ENCODE measurements at regions not wholly inside any gene's neighbourhood (a gene's known extent, or its start where the extent isn't known, plus 50 kb on each side); places are given as distances from the start of the nearest gene placed in this dataset.

GRCh38 chr2:220057916-220058315 is 430.5 kb downstream of the SLC4A3 start:
- Mint-ChIP-seq H3K4me3 (no peak overlapping the region), H3K36me3 (no peaks in the 10 kb centered on the region), H3K27ac (no peak overlapping the region), H3K4me1 (no peaks in the 10 kb centered on the region), H3K9me3 (peaks cover 5% of the 10 kb centered on the region)
- no peak for ATAC-seq
- no peak for DNase-seq (ENCODE audit: low spot score in 2 of 2)

- Mint-ChIP-seq H3K9me3 (peaks cover 1% of the 10 kb centered on the region), H3K27ac (no peak overlapping the region), H3K4me3 (no peak overlapping the region), H3K4me1 (no peaks in the 10 kb centered on the region), H3K36me3 (no peaks in the 10 kb centered on the region)
- ATAC-seq (no peak), DNase-seq (ENCODE audit: low spot score in 2 of 2) (no peak)
Observed at GRCh38 chr2:220064111-220065030, 436.9 kb downstream of the SLC4A3 start.

GRCh38 chr2:220065581-220065980 is 438.2 kb downstream of the SLC4A3 start:
- ATAC-seq (no peak), DNase-seq (ENCODE audit: low spot score in 2 of 2) (no peak)
- Mint-ChIP-seq H3K4me1 (no peaks in the 10 kb centered on the region), H3K4me3 (no peak overlapping the region), H3K9me3 (no peaks in the 10 kb centered on the region), H3K36me3 (no peaks in the 10 kb centered on the region), H3K27ac (no peak overlapping the region)

- Mint-ChIP-seq H3K4me3 (no peak overlapping the region), H3K9me3 (no peaks in the 10 kb centered on the region)
Observed at GRCh38 chr2:220068846-220069245, 441.4 kb downstream of the SLC4A3 start.

GRCh38 chr2:220070349-220070748 is 442.9 kb downstream of the SLC4A3 start:
- H3K36me3 Mint-ChIP-seq, result no peaks in the 10 kb centered on the region

More at GRCh38 chr2:220068846-220069245, 441.4 kb downstream of the SLC4A3 start:
- Mint-ChIP-seq H3K27ac (no peak overlapping the region), H3K4me1 (no peaks in the 10 kb centered on the region), H3K36me3 (no peaks in the 10 kb centered on the region)
- DNase-seq (ENCODE audit: low spot score in 2 of 2) (no peak), ATAC-seq (no peak)

GRCh38 chr2:220071696-220072095 is 444.3 kb downstream of the SLC4A3 start:
- Mint-ChIP-seq H3K27ac (no peak overlapping the region), H3K9me3 (no peaks in the 10 kb centered on the region), H3K4me3 (no peak overlapping the region), H3K36me3 (no peaks in the 10 kb centered on the region), H3K4me1 (no peaks in the 10 kb centered on the region)
- no peak for ATAC-seq
- no peak for DNase-seq (ENCODE audit: low spot score in 2 of 2)

More at GRCh38 chr2:220070349-220070748, 442.9 kb downstream of the SLC4A3 start:
- no peak overlapping the region for H3K4me3 Mint-ChIP-seq
- H3K9me3 Mint-ChIP-seq, result no peaks in the 10 kb centered on the region
- no peaks in the 10 kb centered on the region for H3K4me1 Mint-ChIP-seq
- H3K27ac Mint-ChIP-seq, result no peak overlapping the region
- DNase-seq (ENCODE audit: low spot score in 2 of 2) (no peak), ATAC-seq (no peak)

GRCh38 chr2:220072669-220073220 is 445.3 kb downstream of the SLC4A3 start:
- no peaks in the 10 kb centered on the region for H3K4me1 Mint-ChIP-seq
- no peak for DNase-seq (ENCODE audit: low spot score in 2 of 2)
- no peaks in the 10 kb centered on the region for H3K36me3 Mint-ChIP-seq
- no peak overlapping the region for H3K4me3 Mint-ChIP-seq
- no peaks in the 10 kb centered on the region for H3K9me3 Mint-ChIP-seq
- no peak for ATAC-seq
- H3K27ac Mint-ChIP-seq, result no peak overlapping the region

- Mint-ChIP-seq H3K36me3 (no peaks in the 10 kb centered on the region), H3K4me3 (no peak overlapping the region), H3K27ac (no peak overlapping the region), H3K4me1 (no peaks in the 10 kb centered on the region), H3K9me3 (no peaks in the 10 kb centered on the region)
- ATAC-seq (no peak), DNase-seq (ENCODE audit: low spot score in 2 of 2) (no peak)
Observed at GRCh38 chr2:220075835-220076234, 448.4 kb downstream of the SLC4A3 start.

GRCh38 chr2:220076734-220077133 is 449.3 kb downstream of the SLC4A3 start:
- no peak for DNase-seq (ENCODE audit: low spot score in 2 of 2)
- Mint-ChIP-seq H3K27ac (no peak overlapping the region), H3K4me1 (no peaks in the 10 kb centered on the region), H3K36me3 (no peaks in the 10 kb centered on the region), H3K9me3 (no peaks in the 10 kb centered on the region), H3K4me3 (no peak overlapping the region)
- no peak for ATAC-seq

GRCh38 chr2:220077488-220077887 is 450.1 kb downstream of the SLC4A3 start:
- DNase-seq (ENCODE audit: low spot score in 2 of 2), result no peak
- no peaks in the 10 kb centered on the region for H3K4me1 Mint-ChIP-seq
- H3K36me3 Mint-ChIP-seq, result no peaks in the 10 kb centered on the region
- ATAC-seq, result no peak
- no peak overlapping the region for H3K27ac Mint-ChIP-seq
- H3K9me3 Mint-ChIP-seq, result no peaks in the 10 kb centered on the region
- no peak overlapping the region for H3K4me3 Mint-ChIP-seq

- ATAC-seq (no peak), DNase-seq (ENCODE audit: low spot score in 2 of 2) (no peak)
- Mint-ChIP-seq H3K4me1 (no peaks in the 10 kb centered on the region), H3K36me3 (no peaks in the 10 kb centered on the region), H3K9me3 (no peaks in the 10 kb centered on the region), H3K27ac (no peak overlapping the region), H3K4me3 (no peak overlapping the region)
Observed at GRCh38 chr2:220078439-220078838, 451.0 kb downstream of the SLC4A3 start.

GRCh38 chr2:220079595-220079994 is 452.2 kb downstream of the SLC4A3 start:
- ATAC-seq (no peak), DNase-seq (ENCODE audit: low spot score in 2 of 2) (no peak)
- Mint-ChIP-seq H3K9me3 (no peaks in the 10 kb centered on the region), H3K4me3 (no peak overlapping the region), H3K36me3 (no peaks in the 10 kb centered on the region), H3K27ac (no peak overlapping the region), H3K4me1 (no peaks in the 10 kb centered on the region)

GRCh38 chr2:220081171-220081570 is 453.7 kb downstream of the SLC4A3 start:
- Mint-ChIP-seq H3K4me3 (no peak overlapping the region), H3K9me3 (no peaks in the 10 kb centered on the region), H3K36me3 (no peaks in the 10 kb centered on the region), H3K4me1 (no peaks in the 10 kb centered on the region), H3K27ac (no peak overlapping the region)
- no peak for DNase-seq (ENCODE audit: low spot score in 2 of 2)
- no peak for ATAC-seq

- no peak overlapping the region for H3K27ac Mint-ChIP-seq
- DNase-seq (ENCODE audit: low spot score in 2 of 2) (no peak), ATAC-seq (no peak)
Observed at GRCh38 chr2:220090050-220090449, 462.6 kb downstream of the SLC4A3 start.

GRCh38 chr2:220096406-220096805 is 469.0 kb downstream of the SLC4A3 start:
- Mint-ChIP-seq H3K9me3 (peaks cover 7% of the 10 kb centered on the region), H3K4me1 (no peaks in the 10 kb centered on the region), H3K27ac (no peak overlapping the region), H3K4me3 (no peak overlapping the region), H3K36me3 (no peaks in the 10 kb centered on the region)
- ATAC-seq (no peak), DNase-seq (ENCODE audit: low spot score in 2 of 2) (no peak)

More at GRCh38 chr2:220090050-220090449, 462.6 kb downstream of the SLC4A3 start:
- Mint-ChIP-seq H3K4me3 (no peak overlapping the region), H3K9me3 (peaks cover 3% of the 10 kb centered on the region), H3K36me3 (no peaks in the 10 kb centered on the region), H3K4me1 (no peaks in the 10 kb centered on the region)

GRCh38 chr2:220101980-220102379 is 474.6 kb downstream of the SLC4A3 start:
- Mint-ChIP-seq H3K27ac (no peak overlapping the region), H3K4me3 (no peak overlapping the region), H3K4me1 (no peaks in the 10 kb centered on the region), H3K36me3 (no peaks in the 10 kb centered on the region), H3K9me3 (peaks cover 4% of the 10 kb centered on the region)
- ATAC-seq (no peak), DNase-seq (ENCODE audit: low spot score in 2 of 2) (no peak)

All from stimulated activated effector memory CD8-positive, alpha-beta T cell treated with anti-CD3 and anti-CD28 coated beads, Interleukin-12 subunit alpha, Interleukin-12 subunit beta, amount 100 ng/mL, for 72 hours (primary cell).